GM21360 (cell line): ENCODE measurements at regions not wholly inside any gene's neighbourhood (a gene's known extent, or its start where the extent isn't known, plus 50 kb on each side); places are given as distances from the start of the nearest gene placed in this dataset.

Experiments used
- ATAC-seq: cut with Tn5 transposase; IDR thresholded peaks from one replicate; pipeline ENCODE4 v1.9.1; 2021; ENCODE audit warnings: mild to moderate bottlenecking, moderate library complexity; ENCODE audit not compliant: unreplicated experiment

- ATAC-seq, result no peak
Measured at GRCh38 chr17:14688134-14688533, 387.3 kb downstream of the HS3ST3B1 start.

GRCh38 chr17:14672830-14673229 is 371.9 kb downstream of the HS3ST3B1 start:
- ATAC-seq, result no peak

- no peak for ATAC-seq
Measured at GRCh38 chr17:14670861-14671260, 370.0 kb downstream of the HS3ST3B1 start.

GRCh38 chr17:14664511-14664910 is 363.6 kb downstream of the HS3ST3B1 start:
- ATAC-seq, result no peak

- ATAC-seq, result no peak
Measured at GRCh38 chr17:14641117-14641516, 340.2 kb downstream of the HS3ST3B1 start.

GRCh38 chr17:14637260-14637659 is 336.4 kb downstream of the HS3ST3B1 start:
- ATAC-seq, result no peak

GRCh38 chr17:14630621-14631020 is 329.7 kb downstream of the HS3ST3B1 start:
- no peak for ATAC-seq

GRCh38 chr17:14630046-14630445 is 329.2 kb downstream of the HS3ST3B1 start:
- no peak for ATAC-seq

- ATAC-seq, result no peak
Measured at GRCh38 chr17:14622615-14623101, 321.8 kb downstream of the HS3ST3B1 start.

- ATAC-seq, result no peak
Measured at GRCh38 chr17:14621826-14622614, 321.1 kb downstream of the HS3ST3B1 start.

- ATAC-seq, result no peak
Measured at GRCh38 chr17:14619821-14620220, 318.9 kb downstream of the HS3ST3B1 start.

- ATAC-seq, result no peak
Measured at GRCh38 chr17:14616528-14616927, 315.6 kb downstream of the HS3ST3B1 start.

GRCh38 chr17:14605267-14605599 is 304.4 kb downstream of the HS3ST3B1 start:
- no peak for ATAC-seq

GRCh38 chr17:14604591-14605266 is 303.8 kb downstream of the HS3ST3B1 start:
- ATAC-seq, result no peak

- ATAC-seq, result no peak
Measured at GRCh38 chr17:14596224-14596623, 295.3 kb downstream of the HS3ST3B1 start.

GRCh38 chr17:14595656-14596055 is 294.8 kb downstream of the HS3ST3B1 start:
- ATAC-seq, result no peak

- no peak for ATAC-seq
Measured at GRCh38 chr17:14594690-14595089, 293.8 kb downstream of the HS3ST3B1 start.

GRCh38 chr17:14593956-14594355 is 293.1 kb downstream of the HS3ST3B1 start:
- no peak for ATAC-seq

GRCh38 chr17:14590459-14591250 is 289.8 kb downstream of the HS3ST3B1 start:
- ATAC-seq, result no peak

GRCh38 chr17:14585099-14585498 is 284.2 kb downstream of the HS3ST3B1 start:
- no peak for ATAC-seq

- ATAC-seq, result no peak
Measured at GRCh38 chr17:14582996-14583395, 282.1 kb downstream of the HS3ST3B1 start.
